ENCODE measurements at regions not wholly inside any gene's neighbourhood (a gene's known extent, or its start where the extent isn't known, plus 50 kb on each side); places are given as distances from the start of the nearest gene placed in this dataset.

DNA sequence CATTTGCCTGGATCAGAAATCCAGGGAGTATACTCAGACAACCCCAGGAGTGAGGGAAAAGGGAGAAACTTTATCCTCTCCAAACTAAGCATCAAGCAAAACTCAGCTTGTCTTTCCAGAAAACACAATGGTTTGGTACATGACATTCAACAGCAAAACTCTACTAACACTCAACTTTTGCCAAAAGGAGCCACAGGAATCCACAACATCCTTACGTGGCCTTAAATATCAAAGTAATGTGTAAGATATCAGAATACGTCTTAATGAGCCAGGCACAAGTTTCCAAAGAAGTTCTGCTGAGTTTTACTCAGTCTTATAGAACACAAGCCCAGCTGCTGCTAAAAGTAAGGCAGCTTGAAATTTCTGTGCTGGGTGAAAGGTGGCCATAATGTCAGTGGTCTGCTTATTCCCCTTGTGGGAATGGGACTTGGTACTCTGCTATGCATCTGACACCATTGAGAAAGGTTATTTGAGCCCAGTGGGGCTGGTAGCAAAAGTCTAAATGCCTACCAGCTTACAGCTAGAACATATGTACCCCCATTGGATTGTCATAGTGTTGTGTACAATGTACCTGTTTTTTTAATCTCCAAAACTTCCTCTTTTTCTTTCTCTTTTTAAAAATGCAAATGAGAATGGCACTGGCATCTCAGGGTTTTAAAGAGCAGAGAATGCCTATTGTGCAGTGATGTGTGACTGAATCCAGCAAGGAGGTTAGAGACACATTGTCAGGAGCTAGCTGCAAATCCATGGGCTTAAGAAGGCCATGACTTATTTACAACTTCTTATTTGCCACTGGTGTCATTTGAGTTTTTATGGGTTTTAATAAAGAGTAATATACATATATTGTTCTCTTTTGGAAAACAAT is 62.0 kb upstream of the ST6GALNAC3 start:
- TF ChIP-seq POLR2AphosphoS5 (IDR thresholded peaks at IDR 0.05; ENCODE audit: low read depth, low read length), result no peak
- TF ChIP-seq POLR2A (IDR thresholded peaks at IDR 0.05; ENCODE audit: low read depth, low read length), result no peak
- TF ChIP-seq SPI1 (IDR thresholded peaks at IDR 0.05; ENCODE audit: low read depth, low read length), result no peak
- no peak for TF ChIP-seq TAF1 (IDR thresholded peaks at IDR 0.05; ENCODE audit: low read depth, low read length)
